WTC11 (cell line): ENCODE measurements at regions not wholly inside any gene's neighbourhood (a gene's known extent, or its start where the extent isn't known, plus 50 kb on each side); places are given as distances from the start of the nearest gene placed in this dataset.

Source experiments
- ATAC-seq: fragments of 200-7000 bp; cut with Tn5 transposase; 2 replicates; pipeline ENCODE4 v1.10.0; 2021; ENCODE audit warnings: mild to moderate bottlenecking, moderate library complexity
- CTCF ChIA-PET: fragments of 300-600 bp; sonication (Branson Sonifier 250); formaldehyde crosslinking; loops from one replicate; lab custom pipeline; 2021; ENCODE audit warnings: antibody characterized with exemption; lab: Charles Lee
- POLR2A ChIA-PET: fragments of 350-600 bp; sonication (Branson Sonifier 250); formaldehyde crosslinking; loops from one replicate; lab custom pipeline; 2021; ENCODE audit warnings: antibody characterized with exemption; lab: Charles Lee
- DNase-seq: peaks from one replicate; pipeline ENCODE4 v3.0.0; 2021; ENCODE audit warnings: low spot score
- H3K27ac Mint-ChIP-seq: 2 replicates; pipeline ENCODE4 v1.8.0; 2021; ENCODE audit warnings: mixed read lengths
- H3K27me3 Mint-ChIP-seq: 2 replicates; pipeline ENCODE4 v1.8.0; 2021; ENCODE audit warnings: low read depth, mild to moderate bottlenecking, moderate library complexity, mixed read lengths
- H3K36me3 Mint-ChIP-seq: 2 replicates; pipeline ENCODE4 v1.8.0; 2021; ENCODE audit warnings: mixed read lengths
- H3K4me1 Mint-ChIP-seq: 2 replicates; pipeline ENCODE4 v1.8.0; 2022; ENCODE audit warnings: mixed read lengths
- H3K4me3 Mint-ChIP-seq: 2 replicates; pipeline ENCODE4 v1.8.0; 2021; ENCODE audit warnings: mild to moderate bottlenecking, moderate library complexity, mixed read lengths
- H3K9me3 Mint-ChIP-seq: 2 replicates; pipeline ENCODE4 v1.8.0; 2021; ENCODE audit warnings: mixed read lengths
- EMX1 ChIP-seq: fragments of 250-450 bp; sonication (Bioruptor Pico); IDR thresholded peaks from 2 replicates; pipeline ENCODE4 v1.8.0; 2021; ENCODE audit warnings: mild to moderate bottlenecking
- ETV6 ChIP-seq: sonication (generic); formaldehyde crosslinking; IDR thresholded peaks from 2 replicates; pipeline ENCODE4 v1.8.1; 2022; ENCODE audit warnings: mild to moderate bottlenecking, missing genetic modification reagents
- GABPB1 ChIP-seq: sonication (generic); formaldehyde crosslinking; IDR thresholded peaks from 2 replicates; pipeline ENCODE4 v1.8.1; 2023; ENCODE audit warnings: mild to moderate bottlenecking, missing genetic modification reagents
- MXD4 ChIP-seq: fragments of 250-450 bp; sonication (Bioruptor Pico); IDR thresholded peaks from 2 replicates; pipeline ENCODE4 v1.8.0; 2021; ENCODE audit warnings: mild to moderate bottlenecking, moderate library complexity, borderline replicate concordance
- NR1H2 ChIP-seq: sonication (generic); formaldehyde crosslinking; IDR thresholded peaks from 2 replicates; pipeline ENCODE4 v1.9.0; 2021; ENCODE audit warnings: mild to moderate bottlenecking, moderate library complexity, missing genetic modification reagents
- RELA ChIP-seq: sonication (generic); formaldehyde crosslinking; IDR thresholded peaks from 2 replicates; pipeline ENCODE4 v1.8.1; 2022; ENCODE audit warnings: missing genetic modification reagents, mild to moderate bottlenecking, borderline replicate concordance
- RORB ChIP-seq: fragments of 250-450 bp; sonication (Bioruptor Pico); IDR thresholded peaks from 2 replicates; pipeline ENCODE4 v1.9.0; 2021; ENCODE audit warnings: mild to moderate bottlenecking
- TCF7 ChIP-seq: sonication (generic); formaldehyde crosslinking; IDR thresholded peaks from 2 replicates; pipeline ENCODE4 v1.8.0; 2022; ENCODE audit warnings: mild to moderate bottlenecking, low read depth, missing genetic modification reagents, moderate library complexity
- ZNF121 ChIP-seq: sonication (generic); formaldehyde crosslinking; IDR thresholded peaks from 2 replicates; pipeline ENCODE4 v1.8.0; 2023; ENCODE audit warnings: missing genetic modification reagents
- ZNF219 ChIP-seq: sonication (generic); formaldehyde crosslinking; IDR thresholded peaks from 2 replicates; pipeline ENCODE4 v1.8.0; 2023; ENCODE audit warnings: missing genetic modification reagents, mild to moderate bottlenecking, borderline replicate concordance
- ZNF263 ChIP-seq: sonication (generic); formaldehyde crosslinking; IDR thresholded peaks from 2 replicates; pipeline ENCODE4 v1.8.1; 2022; ENCODE audit warnings: low read depth, mild to moderate bottlenecking, moderate library complexity, missing genetic modification reagents
- ZNF423 ChIP-seq: fragments of 250-450 bp; sonication (Bioruptor Pico); IDR thresholded peaks from 2 replicates; pipeline ENCODE4 v2.1.2; 2022; ENCODE audit warnings: mild to moderate bottlenecking, moderate library complexity
- TF ChIP-seq, protein P1 (sequence below): sonication (generic); formaldehyde crosslinking; conservative IDR thresholded peaks from 2 replicates; pipeline ENCODE4 v1.8.1; 2023; ENCODE audit warnings: mild to moderate bottlenecking, low read depth, missing genetic modification reagents, moderate library complexity
- TF ChIP-seq, protein P2 (sequence below): sonication (generic); formaldehyde crosslinking; IDR thresholded peaks from 2 replicates; pipeline ENCODE4 v1.8.0; 2023; ENCODE audit warnings: missing genetic modification reagents
- TF ChIP-seq, protein P3 (sequence below): sonication (generic); formaldehyde crosslinking; IDR thresholded peaks from 2 replicates; pipeline ENCODE4 v1.8.0; 2022; ENCODE audit warnings: mild to moderate bottlenecking, missing genetic modification reagents
- TF ChIP-seq, protein P4 (sequence below): sonication (generic); formaldehyde crosslinking; IDR thresholded peaks from 2 replicates; pipeline ENCODE4 v1.8.1; 2022; ENCODE audit warnings: missing genetic modification reagents, borderline replicate concordance
- TF ChIP-seq, protein P5 (sequence below): sonication (generic); formaldehyde crosslinking; IDR thresholded peaks from 2 replicates; pipeline ENCODE4 v1.8.1; 2023; ENCODE audit warnings: mild to moderate bottlenecking, missing genetic modification reagents, moderate library complexity
- TF ChIP-seq, protein P6 (sequence below): fragments of 250-450 bp; sonication (Bioruptor Pico); IDR thresholded peaks from 2 replicates; pipeline ENCODE4 v2.1.2; 2022; ENCODE audit warnings: mild to moderate bottlenecking, moderate library complexity
- TF ChIP-seq, protein P7 (sequence below): fragments of 250-450 bp; sonication (Bioruptor Pico); IDR thresholded peaks from 2 replicates; pipeline ENCODE4 v1.9.0; 2021; ENCODE audit warnings: mild to moderate bottlenecking, borderline replicate concordance

DNA sequence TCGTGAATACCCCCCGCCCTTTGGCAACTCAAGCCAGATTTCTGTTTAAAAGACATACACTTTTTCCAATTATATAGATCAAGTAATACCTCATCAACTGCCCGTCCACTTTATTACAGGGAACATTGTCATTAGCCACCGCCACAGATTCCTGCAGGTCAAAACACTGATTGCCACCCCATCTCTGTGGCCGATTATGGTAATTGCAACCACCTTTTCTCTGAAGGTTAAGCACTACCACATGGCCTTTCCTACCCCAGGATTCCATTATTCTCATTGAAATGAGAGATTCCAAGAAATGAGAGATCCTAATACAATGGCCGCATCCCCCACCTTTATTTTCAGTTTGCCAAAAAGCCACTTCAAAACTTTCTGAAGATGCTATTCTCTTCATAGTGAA, 478.8 kb upstream of the HSF2 start:
- POLR2A ChIA-PET, result no interaction called here
- Mint-ChIP-seq H3K36me3 (no peaks in the 10 kb centered on the region), H3K27me3 (no peaks in the 10 kb centered on the region), H3K27ac (no peak overlapping the region), H3K4me1 (peaks cover 29% of the 10 kb centered on the region), H3K4me3 (no peak overlapping the region), H3K9me3 (no peaks in the 10 kb centered on the region)
- DNase-seq, result no peak
- CTCF ChIA-PET, result no interaction called here
- ATAC-seq, result peak; percentile 67
- TF ChIP-seq TCF7 (CRISPR knock-in tag) (no peak), RORB (CRISPR knock-in tag) (no peak), NR1H2 (CRISPR knock-in tag) (no peak), RELA (no peak), ZNF219 (no peak), ETV6 (CRISPR knock-in tag) (no peak), ZNF121 (CRISPR knock-in tag) (no peak), ZNF263 (CRISPR knock-in tag) (no peak), ZNF423 (CRISPR knock-in tag) (no peak), MXD4 (CRISPR knock-in tag) (no peak), GABPB1 (no peak), EMX1 (CRISPR knock-in tag) (no peak)
- TF ChIP-seq, protein P1, sequence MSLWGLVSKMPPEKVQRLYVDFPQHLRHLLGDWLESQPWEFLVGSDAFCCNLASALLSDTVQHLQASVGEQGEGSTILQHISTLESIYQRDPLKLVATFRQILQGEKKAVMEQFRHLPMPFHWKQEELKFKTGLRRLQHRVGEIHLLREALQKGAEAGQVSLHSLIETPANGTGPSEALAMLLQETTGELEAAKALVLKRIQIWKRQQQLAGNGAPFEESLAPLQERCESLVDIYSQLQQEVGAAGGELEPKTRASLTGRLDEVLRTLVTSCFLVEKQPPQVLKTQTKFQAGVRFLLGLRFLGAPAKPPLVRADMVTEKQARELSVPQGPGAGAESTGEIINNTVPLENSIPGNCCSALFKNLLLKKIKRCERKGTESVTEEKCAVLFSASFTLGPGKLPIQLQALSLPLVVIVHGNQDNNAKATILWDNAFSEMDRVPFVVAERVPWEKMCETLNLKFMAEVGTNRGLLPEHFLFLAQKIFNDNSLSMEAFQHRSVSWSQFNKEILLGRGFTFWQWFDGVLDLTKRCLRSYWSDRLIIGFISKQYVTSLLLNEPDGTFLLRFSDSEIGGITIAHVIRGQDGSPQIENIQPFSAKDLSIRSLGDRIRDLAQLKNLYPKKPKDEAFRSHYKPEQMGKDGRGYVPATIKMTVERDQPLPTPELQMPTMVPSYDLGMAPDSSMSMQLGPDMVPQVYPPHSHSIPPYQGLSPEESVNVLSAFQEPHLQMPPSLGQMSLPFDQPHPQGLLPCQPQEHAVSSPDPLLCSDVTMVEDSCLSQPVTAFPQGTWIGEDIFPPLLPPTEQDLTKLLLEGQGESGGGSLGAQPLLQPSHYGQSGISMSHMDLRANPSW, result no peak
- TF ChIP-seq, protein P2, sequence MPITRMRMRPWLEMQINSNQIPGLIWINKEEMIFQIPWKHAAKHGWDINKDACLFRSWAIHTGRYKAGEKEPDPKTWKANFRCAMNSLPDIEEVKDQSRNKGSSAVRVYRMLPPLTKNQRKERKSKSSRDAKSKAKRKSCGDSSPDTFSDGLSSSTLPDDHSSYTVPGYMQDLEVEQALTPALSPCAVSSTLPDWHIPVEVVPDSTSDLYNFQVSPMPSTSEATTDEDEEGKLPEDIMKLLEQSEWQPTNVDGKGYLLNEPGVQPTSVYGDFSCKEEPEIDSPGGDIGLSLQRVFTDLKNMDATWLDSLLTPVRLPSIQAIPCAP (CRISPR knock-in tag), result no peak
- TF ChIP-seq, protein P3, sequence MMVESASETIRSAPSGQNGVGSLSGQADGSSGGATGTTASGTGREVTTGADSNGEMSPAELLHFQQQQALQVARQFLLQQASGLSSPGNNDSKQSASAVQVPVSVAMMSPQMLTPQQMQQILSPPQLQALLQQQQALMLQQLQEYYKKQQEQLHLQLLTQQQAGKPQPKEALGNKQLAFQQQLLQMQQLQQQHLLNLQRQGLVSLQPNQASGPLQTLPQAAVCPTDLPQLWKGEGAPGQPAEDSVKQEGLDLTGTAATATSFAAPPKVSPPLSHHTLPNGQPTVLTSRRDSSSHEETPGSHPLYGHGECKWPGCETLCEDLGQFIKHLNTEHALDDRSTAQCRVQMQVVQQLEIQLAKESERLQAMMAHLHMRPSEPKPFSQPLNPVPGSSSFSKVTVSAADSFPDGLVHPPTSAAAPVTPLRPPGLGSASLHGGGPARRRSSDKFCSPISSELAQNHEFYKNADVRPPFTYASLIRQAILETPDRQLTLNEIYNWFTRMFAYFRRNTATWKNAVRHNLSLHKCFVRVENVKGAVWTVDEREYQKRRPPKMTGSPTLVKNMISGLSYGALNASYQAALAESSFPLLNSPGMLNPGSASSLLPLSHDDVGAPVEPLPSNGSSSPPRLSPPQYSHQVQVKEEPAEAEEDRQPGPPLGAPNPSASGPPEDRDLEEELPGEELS (CRISPR knock-in tag), result no peak
- TF ChIP-seq, protein P4, sequence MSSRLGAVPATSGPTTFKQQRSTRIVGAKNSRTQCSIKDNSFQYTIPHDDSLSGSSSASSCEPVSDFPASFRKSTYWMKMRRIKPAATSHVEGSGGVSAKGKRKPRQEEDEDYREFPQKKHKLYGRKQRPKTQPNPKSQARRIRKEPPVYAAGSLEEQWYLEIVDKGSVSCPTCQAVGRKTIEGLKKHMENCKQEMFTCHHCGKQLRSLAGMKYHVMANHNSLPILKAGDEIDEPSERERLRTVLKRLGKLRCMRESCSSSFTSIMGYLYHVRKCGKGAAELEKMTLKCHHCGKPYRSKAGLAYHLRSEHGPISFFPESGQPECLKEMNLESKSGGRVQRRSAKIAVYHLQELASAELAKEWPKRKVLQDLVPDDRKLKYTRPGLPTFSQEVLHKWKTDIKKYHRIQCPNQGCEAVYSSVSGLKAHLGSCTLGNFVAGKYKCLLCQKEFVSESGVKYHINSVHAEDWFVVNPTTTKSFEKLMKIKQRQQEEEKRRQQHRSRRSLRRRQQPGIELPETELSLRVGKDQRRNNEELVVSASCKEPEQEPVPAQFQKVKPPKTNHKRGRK (CRISPR knock-in tag), result no peak
- TF ChIP-seq, protein P5, sequence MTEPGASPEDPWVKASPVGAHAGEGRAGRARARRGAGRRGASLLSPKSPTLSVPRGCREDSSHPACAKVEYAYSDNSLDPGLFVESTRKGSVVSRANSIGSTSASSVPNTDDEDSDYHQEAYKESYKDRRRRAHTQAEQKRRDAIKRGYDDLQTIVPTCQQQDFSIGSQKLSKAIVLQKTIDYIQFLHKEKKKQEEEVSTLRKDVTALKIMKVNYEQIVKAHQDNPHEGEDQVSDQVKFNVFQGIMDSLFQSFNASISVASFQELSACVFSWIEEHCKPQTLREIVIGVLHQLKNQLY (CRISPR knock-in tag), result no peak
- TF ChIP-seq, protein P6, sequence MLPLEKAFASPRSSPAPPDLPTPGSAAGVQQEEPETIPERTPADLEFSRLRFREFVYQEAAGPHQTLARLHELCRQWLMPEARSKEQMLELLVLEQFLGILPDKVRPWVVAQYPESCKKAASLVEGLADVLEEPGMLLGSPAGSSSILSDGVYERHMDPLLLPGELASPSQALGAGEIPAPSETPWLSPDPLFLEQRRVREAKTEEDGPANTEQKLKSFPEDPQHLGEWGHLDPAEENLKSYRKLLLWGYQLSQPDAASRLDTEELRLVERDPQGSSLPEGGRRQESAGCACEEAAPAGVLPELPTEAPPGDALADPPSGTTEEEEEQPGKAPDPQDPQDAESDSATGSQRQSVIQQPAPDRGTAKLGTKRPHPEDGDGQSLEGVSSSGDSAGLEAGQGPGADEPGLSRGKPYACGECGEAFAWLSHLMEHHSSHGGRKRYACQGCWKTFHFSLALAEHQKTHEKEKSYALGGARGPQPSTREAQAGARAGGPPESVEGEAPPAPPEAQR (CRISPR knock-in tag), result no peak
- TF ChIP-seq, protein P7, sequence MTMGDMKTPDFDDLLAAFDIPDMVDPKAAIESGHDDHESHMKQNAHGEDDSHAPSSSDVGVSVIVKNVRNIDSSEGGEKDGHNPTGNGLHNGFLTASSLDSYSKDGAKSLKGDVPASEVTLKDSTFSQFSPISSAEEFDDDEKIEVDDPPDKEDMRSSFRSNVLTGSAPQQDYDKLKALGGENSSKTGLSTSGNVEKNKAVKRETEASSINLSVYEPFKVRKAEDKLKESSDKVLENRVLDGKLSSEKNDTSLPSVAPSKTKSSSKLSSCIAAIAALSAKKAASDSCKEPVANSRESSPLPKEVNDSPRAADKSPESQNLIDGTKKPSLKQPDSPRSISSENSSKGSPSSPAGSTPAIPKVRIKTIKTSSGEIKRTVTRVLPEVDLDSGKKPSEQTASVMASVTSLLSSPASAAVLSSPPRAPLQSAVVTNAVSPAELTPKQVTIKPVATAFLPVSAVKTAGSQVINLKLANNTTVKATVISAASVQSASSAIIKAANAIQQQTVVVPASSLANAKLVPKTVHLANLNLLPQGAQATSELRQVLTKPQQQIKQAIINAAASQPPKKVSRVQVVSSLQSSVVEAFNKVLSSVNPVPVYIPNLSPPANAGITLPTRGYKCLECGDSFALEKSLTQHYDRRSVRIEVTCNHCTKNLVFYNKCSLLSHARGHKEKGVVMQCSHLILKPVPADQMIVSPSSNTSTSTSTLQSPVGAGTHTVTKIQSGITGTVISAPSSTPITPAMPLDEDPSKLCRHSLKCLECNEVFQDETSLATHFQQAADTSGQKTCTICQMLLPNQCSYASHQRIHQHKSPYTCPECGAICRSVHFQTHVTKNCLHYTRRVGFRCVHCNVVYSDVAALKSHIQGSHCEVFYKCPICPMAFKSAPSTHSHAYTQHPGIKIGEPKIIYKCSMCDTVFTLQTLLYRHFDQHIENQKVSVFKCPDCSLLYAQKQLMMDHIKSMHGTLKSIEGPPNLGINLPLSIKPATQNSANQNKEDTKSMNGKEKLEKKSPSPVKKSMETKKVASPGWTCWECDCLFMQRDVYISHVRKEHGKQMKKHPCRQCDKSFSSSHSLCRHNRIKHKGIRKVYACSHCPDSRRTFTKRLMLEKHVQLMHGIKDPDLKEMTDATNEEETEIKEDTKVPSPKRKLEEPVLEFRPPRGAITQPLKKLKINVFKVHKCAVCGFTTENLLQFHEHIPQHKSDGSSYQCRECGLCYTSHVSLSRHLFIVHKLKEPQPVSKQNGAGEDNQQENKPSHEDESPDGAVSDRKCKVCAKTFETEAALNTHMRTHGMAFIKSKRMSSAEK (CRISPR knock-in tag), result no peak
